Vagina (tissue), 2 donors: ENCODE measurements at regions not wholly inside any gene's neighbourhood (a gene's known extent, or its start where the extent isn't known, plus 50 kb on each side); places are given as distances from the start of the nearest gene placed in this dataset.

Source experiments
- POLR2A ChIP-seq, 2 donors: fragments of 450-650 bp; IDR thresholded peaks; one replicate each; pipeline ENCODE4 v1.6.1; 2017; ENCODE audit warnings: antibody characterized with exemption in 2 of 2, mild to moderate bottlenecking in 2 of 2, moderate library complexity in 2 of 2
- POLR2AphosphoS5 ChIP-seq, 2 donors: sonication (generic); formaldehyde crosslinking; IDR thresholded peaks; one replicate each; pipeline ENCODE4 v1.9.0; 2017; ENCODE audit warnings: antibody characterized with exemption in 2 of 2, mild to moderate bottlenecking in 2 of 2, low read depth in 1 of 2; ENCODE audit not compliant: insufficient read depth in 1 of 2

GRCh38 chr1:96492236-96492635 lies 229.3 kb upstream of the PTBP2 start:
- TF ChIP-seq POLR2A (IDR thresholded peaks at IDR 0.05): no peak
- TF ChIP-seq POLR2AphosphoS5 (IDR thresholded peaks at IDR 0.05; ENCODE audit: insufficient read depth in 1 of 2, low read depth in 1 of 2): no peak
